SU-DHL-6 (cell line): ENCODE measurements at regions not wholly inside any gene's neighbourhood (a gene's known extent, or its start where the extent isn't known, plus 50 kb on each side); places are given as distances from the start of the nearest gene placed in this dataset.

ENCODE experiments used
- CTCF ChIP-seq: fragments of 200-600 bp; sonication (generic); IDR thresholded peaks from one replicate; pipeline ENCODE4 v1.5.1; 2017; ENCODE audit warnings: antibody characterized with exemption, mild to moderate bottlenecking, low read length, moderate library complexity; ENCODE audit not compliant: insufficient read depth, poor library complexity, severe bottlenecking
- EZH2phosphoT487 ChIP-seq: fragments of 200-600 bp; sonication (generic), shearing (Covaris generic); conservative IDR thresholded peaks from 2 replicates; pipeline ENCODE4 v1.6.1; 2018; ENCODE audit warnings: mild to moderate bottlenecking, antibody characterized with exemption, low read length, moderate library complexity, mixed read lengths

GRCh38 chr1:245001252-245001651 is 136.9 kb upstream of the HNRNPU start:
- no peak for TF ChIP-seq CTCF
- TF ChIP-seq EZH2phosphoT487: no peak
